ENCODE measurements at regions not wholly inside any gene's neighbourhood (a gene's known extent, or its start where the extent isn't known, plus 50 kb on each side); places are given as distances from the start of the nearest gene placed in this dataset.

- no peak for DNase-seq
- H3K36me3 ChIP-seq = no peaks in the 10 kb centered on the region
- TF ChIP-seq POLR2A (IDR thresholded peaks at IDR 0.05) = no peak
- TF ChIP-seq CTCF (IDR thresholded peaks at IDR 0.05) = no peak
- 85 to 100% methylated on average over 1 of the region's 1 CpG for WGBS, 2 donors
- H3K4me1 ChIP-seq = peaks cover 18 to 25% of the 10 kb centered on the region in 2 donors
- no peaks in the 10 kb centered on the region for H3K9me3 ChIP-seq
- H3K27me3 ChIP-seq = no peaks in the 10 kb centered on the region
- no peak overlapping the region for H3K27ac ChIP-seq
- no peak overlapping the region for H3K4me3 ChIP-seq (replicated peaks in 1 of 3)
- intact Hi-C loops (cut with DNase I) = no loop called here
Measured at GRCh38 chr11:44468345-44468988, 97.0 kb upstream of the CD82 start.

- Histone ChIP-seq H3K36me3 (no peaks in the 10 kb centered on the region), H3K4me1 (peaks cover 23 to 29% of the 10 kb centered on the region in 2 donors), H3K27ac (no peak overlapping the region), H3K9me3 (no peaks in the 10 kb centered on the region), H3K4me3 (replicated peaks in 1 of 3) (no peak overlapping the region), H3K27me3 (no peaks in the 10 kb centered on the region)
- TF ChIP-seq CTCF (IDR thresholded peaks at IDR 0.05) = no peak
- TF ChIP-seq POLR2A (IDR thresholded peaks at IDR 0.05) = no peak
- peak in 1 of 2 donors; percentile 18 for DNase-seq
- intact Hi-C loops (cut with DNase I) = no loop called here
- 78 to 88% methylated on average over 6 of the region's 6 CpGs for WGBS, 2 donors
Measured at GRCh38 chr11:44469412-44469811, 96.1 kb upstream of the CD82 start.

GRCh38 chr11:44470854-44471253 lies 94.6 kb upstream of the CD82 start:
- Histone ChIP-seq H3K27ac (no peak overlapping the region), H3K27me3 (no peaks in the 10 kb centered on the region), H3K4me3 (replicated peaks in 1 of 3) (no peak overlapping the region), H3K4me1 (peaks cover 35 to 44% of the 10 kb centered on the region in 2 donors), H3K9me3 (no peaks in the 10 kb centered on the region), H3K36me3 (no peaks in the 10 kb centered on the region)
- peak; percentile 56 to 59 for DNase-seq
- no peak for TF ChIP-seq POLR2A (IDR thresholded peaks at IDR 0.05)
- no peak for TF ChIP-seq CTCF (IDR thresholded peaks at IDR 0.05)
- intact Hi-C loops (cut with DNase I) = no loop called here
- WGBS, 2 donors = 27 to 33% methylated on average over 7 of the region's 7 CpGs

GRCh38 chr11:44471603-44472002 lies 93.9 kb upstream of the CD82 start:
- 53 to 66% methylated on average over 3 of the region's 3 CpGs for WGBS, 2 donors
- Histone ChIP-seq H3K27me3 (no peaks in the 10 kb centered on the region), H3K4me1 (peaks cover 38 to 47% of the 10 kb centered on the region in 2 donors), H3K27ac (no peak overlapping the region), H3K9me3 (no peaks in the 10 kb centered on the region), H3K4me3 (replicated peaks in 1 of 3) (no peak overlapping the region), H3K36me3 (no peaks in the 10 kb centered on the region)
- peak; percentile 40 to 57 for DNase-seq
- TF ChIP-seq CTCF (IDR thresholded peaks at IDR 0.05) = no peak
- intact Hi-C loops (cut with DNase I) = no loop called here

GRCh38 chr11:44472916-44473315 lies 92.5 kb upstream of the CD82 start:
- H3K27me3 ChIP-seq = no peaks in the 10 kb centered on the region
- H3K27ac ChIP-seq = peak overlapping the region in 1 of 3 donors; percentile 15
- TF ChIP-seq POLR2A (IDR thresholded peaks at IDR 0.05) (no peak), CTCF (IDR thresholded peaks at IDR 0.05) (no peak)
- H3K9me3 ChIP-seq = no peaks in the 10 kb centered on the region
- intact Hi-C loops (cut with DNase I) = no loop called here
- DNase-seq = peak; percentile 33 to 50
- peaks cover 38 to 47% of the 10 kb centered on the region in 2 donors for H3K4me1 ChIP-seq
- 54 to 61% methylated on average over 3 to 4 of the region's 4 CpGs for WGBS, 2 donors
- H3K4me3 ChIP-seq (replicated peaks in 1 of 3) = no peak overlapping the region
- no peaks in the 10 kb centered on the region for H3K36me3 ChIP-seq

Data from thyroid gland (tissue), 4 donors.